ENCODE measurements at regions not wholly inside any gene's neighbourhood (a gene's known extent, or its start where the extent isn't known, plus 50 kb on each side); places are given as distances from the start of the nearest gene placed in this dataset.

GRCh38 chr18:24797981-24798380, 337.5 kb downstream of the HRH4 start:
- no peak for DNase-seq

DNA sequence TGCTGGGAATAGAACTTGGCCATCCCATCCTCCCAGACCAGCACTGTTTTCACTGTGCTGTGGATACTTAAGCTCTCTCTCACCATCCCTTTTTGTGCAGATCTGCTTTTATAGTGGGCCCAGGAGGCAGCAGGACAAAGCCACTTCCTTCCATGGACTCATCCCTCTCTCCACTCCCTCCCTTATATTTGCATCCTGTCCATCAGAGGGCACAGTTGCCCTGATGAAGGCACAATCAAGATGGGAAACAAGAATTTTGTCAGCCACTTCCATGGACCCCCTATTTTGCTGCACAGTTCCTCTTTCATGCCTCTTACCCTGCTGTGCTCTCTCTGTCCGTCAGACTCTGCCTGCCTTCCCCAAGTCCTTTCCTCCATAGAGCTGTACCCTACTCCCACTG, 338.7 kb downstream of the HRH4 start:
- DNase-seq, result no peak

DNA sequence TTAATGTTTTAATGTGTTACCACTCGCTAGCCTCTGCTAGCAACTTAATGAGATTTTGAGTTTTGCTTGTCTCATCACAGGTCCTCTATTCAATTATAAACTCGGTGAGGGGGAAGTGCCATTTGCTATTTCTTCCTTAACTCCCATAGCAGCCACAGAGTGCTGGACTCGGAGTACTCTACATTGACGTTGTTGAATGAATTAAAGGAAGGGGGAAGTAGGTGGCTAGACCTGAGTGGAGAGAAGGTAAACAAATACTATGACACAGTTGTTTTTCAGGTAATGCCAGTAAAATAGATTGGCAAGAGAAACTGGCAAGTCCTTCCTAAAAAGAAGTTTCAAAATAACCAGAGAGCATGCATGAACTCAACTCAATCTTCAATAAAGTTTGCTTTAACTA, 339.3 kb downstream of the HRH4 start:
- no peak for DNase-seq

- no peak for DNase-seq
These were observed 340.6 kb downstream of the HRH4 start for GRCh38 chr18:24801001-24801400.

GRCh38 chr18:24802456-24802855, 342.0 kb downstream of the HRH4 start:
- no peak for DNase-seq

- no peak for DNase-seq
These were observed 344.7 kb downstream of the HRH4 start for GRCh38 chr18:24805156-24805555.

- DNase-seq, result no peak
These were observed 348.9 kb downstream of the HRH4 start for GRCh38 chr18:24809173-24809950.

DNA sequence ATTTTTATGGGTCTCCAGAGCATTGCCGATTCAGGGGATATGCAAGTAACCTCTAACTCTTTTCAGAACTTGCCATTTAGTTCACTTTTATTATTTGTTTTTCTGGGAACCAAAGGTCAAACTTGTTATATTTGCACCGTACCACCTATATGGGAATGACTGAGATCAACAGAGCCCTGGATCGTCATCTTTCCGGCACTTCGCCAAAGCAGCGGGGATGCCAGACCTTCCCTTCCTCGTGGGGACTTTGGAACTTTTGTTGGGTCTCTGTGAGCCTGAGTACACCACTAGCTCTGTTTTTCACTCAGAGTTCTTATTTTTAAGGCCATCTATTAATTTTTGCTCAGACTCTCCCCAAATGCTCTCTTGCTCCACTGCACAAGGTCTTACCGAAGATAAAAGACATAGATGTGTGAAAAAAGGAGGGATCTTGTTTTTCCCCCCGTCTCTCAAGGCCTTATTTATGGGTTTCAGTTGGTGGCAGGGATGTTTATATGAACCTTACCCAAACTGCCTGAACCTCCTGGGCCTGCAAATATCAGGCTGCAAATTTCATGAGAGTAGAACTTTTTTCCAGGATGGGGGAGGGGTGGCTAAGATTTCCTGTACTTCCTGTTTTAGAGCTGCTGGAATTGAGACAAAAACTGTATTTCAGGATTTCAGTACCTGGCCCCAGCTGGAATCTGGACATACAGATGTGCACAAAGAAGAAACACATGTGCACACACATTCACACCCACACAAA, 350.3 kb downstream of the HRH4 start:
- no peak for DNase-seq

- DNase-seq, result no peak
These were observed 351.7 kb downstream of the HRH4 start for GRCh38 chr18:24811950-24812681.

GRCh38 chr18:24814521-24814920, 354.1 kb downstream of the HRH4 start:
- DNase-seq, result no peak

GRCh38 chr18:24817150-24817549, 356.7 kb downstream of the HRH4 start:
- DNase-seq, result no peak

DNA sequence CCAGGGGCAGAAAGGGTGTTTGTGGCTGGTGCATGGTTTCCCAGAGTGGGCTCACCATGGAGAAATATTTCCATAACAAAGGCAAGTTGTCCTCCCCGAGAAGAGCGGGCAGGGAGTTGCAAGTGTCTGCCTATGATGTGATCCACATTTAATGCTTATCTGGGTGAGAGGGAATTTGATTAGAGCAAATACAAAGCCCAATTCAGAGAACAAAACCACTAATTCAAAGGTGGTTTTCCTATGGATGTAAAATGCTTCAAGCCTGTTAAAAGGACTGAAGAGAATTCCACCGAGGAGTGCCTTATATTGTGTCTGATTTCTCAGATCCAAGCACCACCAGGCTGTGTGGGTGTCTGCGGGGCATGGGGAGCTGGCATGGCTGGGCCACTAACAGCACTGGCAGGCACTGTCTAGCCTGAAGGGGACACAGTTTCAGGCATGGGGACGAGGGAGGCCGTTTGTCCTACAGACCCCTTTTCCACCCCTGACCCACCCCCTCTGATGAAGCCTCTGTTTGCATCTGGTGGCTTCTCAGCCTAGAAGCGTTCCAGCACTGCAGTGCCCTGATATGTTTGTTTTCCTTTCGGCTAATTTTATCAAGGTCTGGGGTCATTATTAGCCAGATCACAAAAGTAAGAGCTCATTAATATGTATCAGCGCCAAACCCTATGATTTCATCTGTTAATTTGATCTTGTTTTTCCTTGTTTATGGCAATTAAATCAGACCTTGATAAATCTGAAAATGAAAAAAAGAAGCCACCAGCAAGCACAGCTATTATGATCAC, 357.3 kb downstream of the HRH4 start:
- DNase-seq, result no peak

GRCh38 chr18:24818441-24818840, 358.0 kb downstream of the HRH4 start:
- DNase-seq, result no peak

- no peak for DNase-seq
These were observed 358.9 kb downstream of the HRH4 start for GRCh38 chr18:24819141-24819890.

- no peak for DNase-seq
These were observed 365.0 kb downstream of the HRH4 start for GRCh38 chr18:24825397-24825796.

DNA sequence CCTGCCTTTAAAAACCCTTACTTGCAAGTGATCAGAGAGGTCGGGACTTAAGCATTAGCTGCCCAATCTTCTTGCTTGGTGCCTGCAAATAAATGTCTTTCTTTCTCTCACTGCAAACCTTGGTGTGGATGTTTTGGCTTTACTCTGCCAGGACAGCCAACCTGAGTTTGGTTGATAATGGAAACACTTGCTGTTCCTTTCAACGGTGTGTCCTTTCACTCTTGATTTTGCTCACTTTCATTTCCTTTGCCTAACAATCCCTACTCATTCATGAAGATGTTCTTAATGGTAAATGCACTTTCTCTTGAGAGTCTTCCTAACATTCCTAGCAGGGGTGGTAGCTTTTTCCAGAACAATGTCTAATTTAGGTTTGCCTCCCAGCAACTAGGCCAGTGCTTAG, 366.2 kb downstream of the HRH4 start:
- DNase-seq, result no peak

DNA sequence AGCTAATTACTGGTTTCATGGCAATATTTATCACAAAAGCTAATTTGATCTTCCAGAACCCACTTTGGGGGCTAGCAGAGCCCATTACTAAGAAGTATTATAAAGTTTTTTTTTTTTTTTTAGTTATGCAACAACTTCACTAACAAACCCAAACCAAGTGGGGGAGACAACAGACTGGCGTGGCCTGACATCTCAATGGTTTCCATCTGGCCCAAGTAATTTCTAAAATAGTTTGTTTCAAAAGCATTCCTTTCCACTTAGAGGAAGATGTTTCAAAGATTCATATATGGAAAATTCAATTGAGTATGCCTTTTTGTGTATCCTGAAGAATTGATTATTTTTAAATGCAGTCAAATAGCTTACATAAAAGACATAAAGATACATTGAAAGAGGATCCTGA, 367.1 kb downstream of the HRH4 start:
- no peak for DNase-seq

DNA sequence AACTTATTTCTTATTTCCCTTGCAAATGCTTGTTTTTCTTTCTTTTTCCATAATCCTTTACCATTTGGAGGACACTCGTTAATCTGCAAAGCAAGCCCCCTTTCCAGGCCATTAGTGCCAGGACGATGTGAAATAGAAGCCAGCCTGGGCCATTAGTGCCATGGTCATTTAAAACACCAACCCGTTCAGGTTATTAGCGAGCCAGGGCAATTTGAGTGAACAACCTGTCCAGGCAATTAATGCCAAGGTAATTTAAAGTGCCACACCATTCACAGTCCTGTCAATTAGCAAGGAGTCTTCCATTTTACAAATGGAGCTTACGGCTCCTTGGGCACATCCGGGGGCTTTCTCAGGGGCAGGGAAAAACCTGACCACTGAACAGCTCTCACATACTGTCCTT, 370.6 kb downstream of the HRH4 start:
- DNase-seq, result no peak

DNA sequence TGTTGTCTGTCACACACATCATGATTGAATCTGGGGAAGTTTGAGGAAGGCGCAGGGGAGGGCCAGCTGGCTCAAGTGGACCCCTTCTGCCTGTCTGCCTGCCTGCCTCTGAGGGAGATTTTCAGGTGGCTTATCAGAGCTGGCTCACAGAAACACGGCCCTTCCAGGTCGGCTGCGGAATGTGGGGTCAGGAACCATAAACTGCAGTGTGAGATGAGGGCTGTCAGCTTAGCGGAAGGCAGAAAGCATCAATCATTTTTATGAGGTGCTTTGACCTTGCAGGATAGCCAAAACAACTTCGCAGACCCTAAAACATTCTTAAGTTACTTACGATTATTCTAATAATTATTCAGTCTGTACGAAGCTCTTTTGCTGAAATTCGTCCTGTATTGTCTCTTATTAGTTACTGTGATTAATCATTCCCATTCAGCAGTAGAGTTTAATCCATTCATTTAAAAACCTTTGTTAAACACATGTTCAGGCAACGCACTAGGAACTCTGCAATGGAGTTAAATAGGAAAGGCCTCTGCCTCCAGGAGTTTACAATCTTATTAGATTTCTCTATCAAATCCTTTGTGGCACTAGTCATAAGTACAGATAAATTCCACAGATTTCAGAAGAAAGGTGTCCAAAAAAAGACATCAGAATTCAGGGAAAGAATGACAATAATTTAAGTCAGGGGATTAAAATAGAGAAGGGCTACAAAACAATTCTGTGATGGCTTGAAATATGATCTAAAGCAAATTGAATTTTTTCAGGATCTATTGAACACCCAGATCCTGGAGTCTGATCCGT, 371.6 kb downstream of the HRH4 start:
- no peak for DNase-seq

DNA sequence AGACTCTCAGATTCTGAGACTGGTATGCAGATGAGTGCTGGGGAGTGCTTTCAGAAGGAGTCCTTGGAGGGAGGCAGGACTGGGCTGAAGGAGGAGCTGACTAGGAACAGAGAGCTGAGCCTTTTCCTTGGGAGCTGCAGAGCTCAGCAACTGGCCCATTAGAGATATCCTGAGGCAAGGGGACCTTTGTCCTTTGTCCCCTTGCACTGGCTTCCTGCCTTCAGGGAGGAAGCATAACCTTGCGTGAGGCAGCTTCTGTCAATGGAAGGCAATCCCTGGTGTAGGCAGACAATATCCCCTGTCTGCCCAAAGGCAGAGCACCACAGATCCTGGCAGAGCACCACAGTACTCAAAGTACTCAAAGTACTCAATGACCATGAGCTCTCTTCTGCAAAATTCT, 375.3 kb downstream of the HRH4 start:
- DNase-seq, result no peak

- DNase-seq, result no peak
These were observed 376.6 kb downstream of the HRH4 start for GRCh38 chr18:24837066-24837465.
